IMR-90 (cell line): ENCODE measurements at regions not wholly inside any gene's neighbourhood (a gene's known extent, or its start where the extent isn't known, plus 50 kb on each side); places are given as distances from the start of the nearest gene placed in this dataset.

Source experiments
- BHLHE40 ChIP-seq: fragments of 150-350 bp; IDR thresholded peaks from 2 replicates; pipeline ENCODE4 v1.6.1; 2016; ENCODE audit warnings: mild to moderate bottlenecking, low read depth, low read length
- CEBPB ChIP-seq: IDR thresholded peaks from 2 replicates; pipeline ENCODE4 v1.6.1; 2012; ENCODE audit warnings: low read depth, low read length, improper control_type of control experiment
- FOS ChIP-seq: fragments of 150-350 bp; IDR thresholded peaks from 2 replicates; pipeline ENCODE4 v1.6.1; 2016; ENCODE audit warnings: low read depth, low read length
- MAFK ChIP-seq: IDR thresholded peaks from 2 replicates; pipeline ENCODE4 v1.6.1; 2012; ENCODE audit warnings: low read depth, low read length, improper control_type of control experiment
- MAZ ChIP-seq: IDR thresholded peaks from 2 replicates; pipeline ENCODE4 v1.6.1; 2012; ENCODE audit warnings: low read depth, mild to moderate bottlenecking, low read length, improper control_type of control experiment, moderate library complexity, borderline replicate concordance
- NFE2L2 ChIP-seq: fragments of 150-350 bp; IDR thresholded peaks from 2 replicates; pipeline ENCODE4 v1.6.1; 2016; ENCODE audit warnings: low read depth, mild to moderate bottlenecking, low read length
- POLR2A ChIP-seq: IDR thresholded peaks from 2 replicates; pipeline ENCODE4 v1.6.1; 2012; ENCODE audit warnings: mild to moderate bottlenecking, low read depth, low read length
- RAD21 ChIP-seq: IDR thresholded peaks from 2 replicates; pipeline ENCODE4 v1.6.1; 2012; ENCODE audit warnings: low read length, improper control_type of control experiment
- SMC3 ChIP-seq: fragments of 150-350 bp; IDR thresholded peaks from 2 replicates; pipeline ENCODE4 v1.6.1; 2016; ENCODE audit warnings: low read depth, mild to moderate bottlenecking, antibody characterized with exemption, low read length, moderate library complexity
- TF ChIP-seq, protein P1 (sequence below): conservative IDR thresholded peaks from 2 replicates; pipeline ENCODE4 v1.5.1; 2012; ENCODE audit warnings: mild to moderate bottlenecking, low read depth, low read length, improper control_type of control experiment
- TF ChIP-seq, protein P2 (sequence below): fragments of 150-350 bp; IDR thresholded peaks from 2 replicates; pipeline ENCODE4 v1.6.1; 2017; ENCODE audit warnings: mild to moderate bottlenecking, antibody characterized with exemption, low read length, low read depth

DNA sequence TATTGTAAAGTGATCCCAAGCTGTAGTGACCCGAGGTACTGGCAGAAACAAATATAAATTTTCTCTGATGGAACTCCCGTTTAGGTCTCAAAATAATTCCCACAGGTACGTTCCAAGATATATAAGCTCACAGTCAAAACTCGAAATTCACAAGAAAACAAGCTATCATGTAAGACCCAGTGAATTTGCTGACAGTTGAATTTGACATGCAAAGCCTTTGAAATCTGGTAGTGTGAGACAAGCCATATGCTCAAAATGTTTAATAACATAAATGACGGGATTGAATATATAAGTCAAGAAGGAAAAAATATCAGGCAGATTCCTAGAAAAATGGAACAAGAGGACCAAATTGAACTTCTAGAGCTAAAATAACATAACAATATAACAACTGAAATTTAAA, 252.8 kb downstream of the TMA16 start:
- TF ChIP-seq MAFK (no peak), BHLHE40 (no peak), NFE2L2 (no peak), POLR2A (no peak), CEBPB (no peak), RAD21 (no peak), MAZ (no peak), SMC3 (no peak), FOS (no peak)
- TF ChIP-seq, protein P1, sequence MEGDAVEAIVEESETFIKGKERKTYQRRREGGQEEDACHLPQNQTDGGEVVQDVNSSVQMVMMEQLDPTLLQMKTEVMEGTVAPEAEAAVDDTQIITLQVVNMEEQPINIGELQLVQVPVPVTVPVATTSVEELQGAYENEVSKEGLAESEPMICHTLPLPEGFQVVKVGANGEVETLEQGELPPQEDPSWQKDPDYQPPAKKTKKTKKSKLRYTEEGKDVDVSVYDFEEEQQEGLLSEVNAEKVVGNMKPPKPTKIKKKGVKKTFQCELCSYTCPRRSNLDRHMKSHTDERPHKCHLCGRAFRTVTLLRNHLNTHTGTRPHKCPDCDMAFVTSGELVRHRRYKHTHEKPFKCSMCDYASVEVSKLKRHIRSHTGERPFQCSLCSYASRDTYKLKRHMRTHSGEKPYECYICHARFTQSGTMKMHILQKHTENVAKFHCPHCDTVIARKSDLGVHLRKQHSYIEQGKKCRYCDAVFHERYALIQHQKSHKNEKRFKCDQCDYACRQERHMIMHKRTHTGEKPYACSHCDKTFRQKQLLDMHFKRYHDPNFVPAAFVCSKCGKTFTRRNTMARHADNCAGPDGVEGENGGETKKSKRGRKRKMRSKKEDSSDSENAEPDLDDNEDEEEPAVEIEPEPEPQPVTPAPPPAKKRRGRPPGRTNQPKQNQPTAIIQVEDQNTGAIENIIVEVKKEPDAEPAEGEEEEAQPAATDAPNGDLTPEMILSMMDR, result no peak
- TF ChIP-seq, protein P2, sequence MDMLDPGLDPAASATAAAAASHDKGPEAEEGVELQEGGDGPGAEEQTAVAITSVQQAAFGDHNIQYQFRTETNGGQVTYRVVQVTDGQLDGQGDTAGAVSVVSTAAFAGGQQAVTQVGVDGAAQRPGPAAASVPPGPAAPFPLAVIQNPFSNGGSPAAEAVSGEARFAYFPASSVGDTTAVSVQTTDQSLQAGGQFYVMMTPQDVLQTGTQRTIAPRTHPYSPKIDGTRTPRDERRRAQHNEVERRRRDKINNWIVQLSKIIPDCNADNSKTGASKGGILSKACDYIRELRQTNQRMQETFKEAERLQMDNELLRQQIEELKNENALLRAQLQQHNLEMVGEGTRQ, result no peak
